Upper lobe of left lung (tissue), 4 donors: ENCODE measurements at regions not wholly inside any gene's neighbourhood (a gene's known extent, or its start where the extent isn't known, plus 50 kb on each side); places are given as distances from the start of the nearest gene placed in this dataset.

Experiments
- CTCF ChIP-seq, 6 experiments: fragments of 450-650 bp in 4 of 6; fragments of 200-600 bp in 2 of 6; sonication (generic) in 2 of 6; IDR thresholded peaks; one replicate each; pipeline ENCODE4 v1.5.1; 2016 to 2019; ENCODE audit warnings: antibody characterized with exemption in 6 of 6
- EP300 ChIP-seq, 4 donors: sonication (generic); formaldehyde crosslinking; IDR thresholded peaks; one replicate each; pipeline ENCODE4 v1.5.1; 2017; ENCODE audit warnings: antibody characterized with exemption in 4 of 4, control low read depth in 2 of 4
- POLR2A ChIP-seq, 4 donors: fragments of 450-650 bp; IDR thresholded peaks; one replicate each; pipeline ENCODE4 v1.5.1; 2016 to 2017; ENCODE audit warnings: antibody characterized with exemption in 4 of 4, mild to moderate bottlenecking in 2 of 4

GRCh38 chr10:129099486-129099885, 367.6 kb upstream of the MGMT start:
- TF ChIP-seq CTCF (IDR thresholded peaks at IDR 0.05) (no peak), EP300 (IDR thresholded peaks at IDR 0.05) (no peak), POLR2A (IDR thresholded peaks at IDR 0.05) (no peak)
